LHCN-M2 (cell line): ENCODE measurements at regions not wholly inside any gene's neighbourhood (a gene's known extent, or its start where the extent isn't known, plus 50 kb on each side); places are given as distances from the start of the nearest gene placed in this dataset.

Experiments used
- DNase-seq: peaks from one replicate; pipeline ENCODE4 v3.0.0-alpha.2; 2012; ENCODE audit warnings: low read depth

DNA sequence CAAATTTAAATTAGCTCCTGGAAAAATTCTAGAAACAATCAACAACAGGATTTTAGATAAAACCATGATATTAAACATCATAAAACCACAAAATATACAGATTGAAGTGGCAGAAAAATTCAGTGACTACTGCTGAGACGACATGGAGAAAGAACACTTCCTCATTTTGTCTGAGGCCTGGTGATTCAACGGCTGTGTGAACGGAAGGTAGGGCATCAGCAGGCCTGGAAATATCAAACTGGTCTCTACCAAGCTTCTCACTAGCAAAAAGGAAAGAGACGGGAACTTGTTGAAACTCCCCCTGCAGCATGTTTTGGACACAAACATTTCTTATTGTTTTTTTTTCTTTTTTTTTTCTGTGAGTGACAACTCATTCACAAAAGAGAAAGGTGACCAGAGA lies 58.0 kb upstream of the AHI1 start:
- DNase-seq, result no peak

- no peak for DNase-seq
Observed at GRCh38 chr6:135557582-135557981, 60.0 kb upstream of the AHI1 start.

- DNase-seq, result peak; percentile 20
Observed at GRCh38 chr6:135565605-135566004, 68.1 kb upstream of the AHI1 start.

- DNase-seq, result no peak
Observed at GRCh38 chr6:135566311-135567068, 69.0 kb upstream of the AHI1 start.

DNA sequence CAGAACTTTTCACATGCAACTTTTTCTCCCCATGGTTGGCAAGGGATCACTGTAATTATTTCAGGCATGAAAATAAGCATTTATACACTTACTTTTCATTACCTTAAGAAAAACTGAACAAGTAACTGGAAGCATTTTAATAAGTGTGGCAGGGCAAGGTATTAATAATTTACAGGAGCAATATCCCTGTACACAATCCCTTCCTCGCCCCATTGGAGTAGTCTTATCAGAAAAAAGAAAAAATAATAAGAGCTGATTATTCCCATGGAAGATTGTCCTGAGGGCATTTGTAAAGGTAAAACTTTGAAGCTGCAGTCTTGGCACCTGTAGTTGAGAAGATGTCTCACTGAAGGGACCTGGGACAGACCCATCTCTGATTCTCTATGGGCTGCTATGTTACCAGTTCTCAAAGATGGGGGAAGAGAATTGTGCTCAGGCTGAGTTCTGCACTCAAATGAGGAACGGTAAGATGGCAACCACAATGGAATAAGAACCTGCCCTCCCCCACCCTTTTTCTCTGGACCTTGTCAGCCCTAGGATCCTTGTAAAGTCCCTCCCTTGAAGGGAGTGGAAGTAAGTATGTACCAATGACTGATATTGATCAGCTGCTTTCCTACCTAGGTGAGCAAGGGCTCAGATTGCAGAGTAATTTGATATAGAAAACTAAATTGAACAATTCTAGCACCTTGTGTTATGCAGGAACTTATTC lies 70.0 kb upstream of the AHI1 start:
- DNase-seq, result no peak

DNA sequence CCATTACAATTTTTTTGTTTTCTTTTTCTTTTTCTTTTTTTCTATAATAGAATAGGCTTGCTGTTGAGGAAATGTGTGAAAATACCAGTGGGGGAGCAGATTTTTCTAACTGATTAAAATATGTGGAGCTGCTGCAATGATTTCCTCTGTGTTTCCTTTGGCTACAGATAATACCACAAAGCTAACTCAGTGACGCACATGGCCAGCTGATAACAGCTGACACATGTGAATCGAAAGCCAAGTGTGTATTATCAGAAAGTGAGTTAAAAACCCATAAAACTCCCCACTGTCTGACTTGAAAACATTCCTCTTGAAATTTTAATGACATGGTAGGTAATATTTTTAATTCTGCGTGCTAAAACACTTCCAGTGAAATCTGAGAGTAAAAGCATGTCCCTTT lies 70.8 kb upstream of the AHI1 start:
- peak; percentile 87 for DNase-seq

- DNase-seq, result no peak
Observed at GRCh38 chr6:135572051-135572450, 74.5 kb upstream of the AHI1 start.

DNA sequence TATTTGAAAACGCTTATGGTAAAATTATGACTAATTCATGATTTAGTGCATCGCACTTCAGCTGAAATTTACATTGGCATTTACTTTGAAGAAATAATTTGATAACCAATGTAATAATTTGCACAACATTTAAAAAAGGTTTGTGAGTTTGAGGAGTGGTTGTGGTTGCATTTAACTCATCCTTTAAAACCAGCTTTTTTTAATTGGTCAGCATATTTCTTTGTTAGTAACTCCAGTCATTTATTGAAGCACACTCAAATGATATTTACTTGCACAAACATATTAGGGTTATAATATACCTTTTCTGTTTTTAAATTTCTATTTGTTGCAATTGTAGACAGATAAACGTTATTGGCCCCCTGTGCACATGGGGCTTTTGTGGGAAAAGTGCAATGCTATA lies 78.1 kb upstream of the AHI1 start:
- DNase-seq, result no peak

DNA sequence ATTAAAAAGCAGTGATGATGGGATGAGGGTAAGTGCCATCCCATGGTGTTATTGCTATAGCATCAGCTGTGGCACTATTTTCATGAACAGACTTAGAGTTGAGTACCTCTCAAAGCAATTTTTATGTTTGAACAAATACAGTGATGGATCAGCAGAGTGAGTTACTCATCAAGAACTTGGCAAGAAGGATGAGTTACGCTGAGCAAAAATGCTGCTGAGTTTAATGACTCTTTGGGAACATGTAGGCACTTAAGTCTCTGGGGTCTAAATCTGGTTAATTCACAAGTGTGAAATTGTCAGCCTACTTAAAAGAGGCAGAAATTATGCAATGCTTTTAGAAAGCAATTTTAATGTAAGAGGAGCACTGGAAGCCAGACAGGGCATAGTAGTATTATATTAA lies 78.5 kb upstream of the AHI1 start:
- DNase-seq, result peak; percentile 81

DNA sequence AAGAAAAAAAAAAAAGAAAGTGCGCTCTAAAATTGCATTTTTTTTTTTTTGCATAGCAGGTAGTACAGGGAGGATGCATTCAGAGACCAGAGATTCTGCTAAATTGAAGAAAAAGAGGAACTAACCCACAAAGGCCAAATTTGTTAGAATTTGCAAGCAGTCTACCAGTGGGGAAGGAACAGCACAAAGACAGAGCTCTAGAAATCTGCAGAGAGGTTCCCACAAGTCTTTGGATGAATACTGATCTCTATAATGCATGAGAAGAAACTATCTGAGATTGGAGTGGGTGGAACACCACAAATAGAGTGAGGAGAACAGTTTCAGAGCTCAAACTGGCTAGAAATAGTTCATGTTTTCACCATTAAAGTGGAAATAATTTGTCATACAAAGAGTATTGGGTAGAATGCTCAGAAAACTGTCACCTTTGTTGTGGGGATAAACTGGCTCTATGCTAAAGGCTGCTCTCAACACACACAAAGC lies 79.6 kb upstream of the AHI1 start:
- DNase-seq, result no peak

DNA sequence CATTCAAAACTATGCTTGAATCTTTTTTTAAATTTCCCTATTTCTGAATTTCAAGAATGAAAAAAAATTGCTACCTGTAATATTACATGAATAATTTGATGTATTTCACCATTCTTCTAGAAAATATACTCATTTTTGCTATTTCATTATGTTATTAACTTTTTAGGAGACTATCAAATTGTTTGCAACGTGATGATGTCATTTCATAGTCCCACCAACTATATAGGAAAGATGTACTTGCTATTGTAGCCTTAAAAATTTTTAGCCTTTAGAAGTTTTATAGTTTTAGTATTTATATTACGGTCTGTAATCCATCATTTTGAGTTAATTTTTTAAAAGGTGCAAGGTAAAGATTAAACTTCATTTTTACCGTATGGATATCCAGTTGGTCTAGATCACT lies 81.4 kb upstream of the AHI1 start:
- DNase-seq, result no peak

DNA sequence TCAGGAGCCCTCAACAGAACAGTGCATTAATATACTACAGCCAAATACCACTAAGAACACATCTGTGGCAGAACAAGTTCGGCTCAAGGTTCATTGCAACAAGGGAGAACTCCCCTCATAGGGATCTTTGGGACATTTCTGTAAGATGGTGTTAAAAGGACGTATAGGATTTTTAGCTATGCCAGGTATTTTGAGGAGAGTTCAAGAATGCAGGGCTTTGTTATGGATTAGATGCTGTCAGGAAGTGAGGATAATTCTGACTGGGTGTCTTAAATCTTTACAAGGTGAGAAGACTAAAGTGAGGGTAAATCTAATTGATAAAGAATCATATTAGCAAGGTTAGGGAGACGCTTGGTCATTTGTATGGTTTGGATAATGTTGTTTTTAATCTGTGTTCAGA lies 83.7 kb upstream of the AHI1 start:
- no peak for DNase-seq

GRCh38 chr6:135583256-135583761 lies 85.8 kb upstream of the AHI1 start:
- DNase-seq, result peak; percentile 50

- no peak for DNase-seq
Observed at GRCh38 chr6:135586388-135586787, 88.8 kb upstream of the AHI1 start.

GRCh38 chr6:135586844-135587243 lies 89.3 kb upstream of the AHI1 start:
- no peak for DNase-seq

- peak; percentile 10 for DNase-seq
Observed at GRCh38 chr6:135592276-135592675, 94.7 kb upstream of the AHI1 start.

GRCh38 chr6:135594000-135594399 lies 96.5 kb upstream of the AHI1 start:
- DNase-seq, result no peak

DNA sequence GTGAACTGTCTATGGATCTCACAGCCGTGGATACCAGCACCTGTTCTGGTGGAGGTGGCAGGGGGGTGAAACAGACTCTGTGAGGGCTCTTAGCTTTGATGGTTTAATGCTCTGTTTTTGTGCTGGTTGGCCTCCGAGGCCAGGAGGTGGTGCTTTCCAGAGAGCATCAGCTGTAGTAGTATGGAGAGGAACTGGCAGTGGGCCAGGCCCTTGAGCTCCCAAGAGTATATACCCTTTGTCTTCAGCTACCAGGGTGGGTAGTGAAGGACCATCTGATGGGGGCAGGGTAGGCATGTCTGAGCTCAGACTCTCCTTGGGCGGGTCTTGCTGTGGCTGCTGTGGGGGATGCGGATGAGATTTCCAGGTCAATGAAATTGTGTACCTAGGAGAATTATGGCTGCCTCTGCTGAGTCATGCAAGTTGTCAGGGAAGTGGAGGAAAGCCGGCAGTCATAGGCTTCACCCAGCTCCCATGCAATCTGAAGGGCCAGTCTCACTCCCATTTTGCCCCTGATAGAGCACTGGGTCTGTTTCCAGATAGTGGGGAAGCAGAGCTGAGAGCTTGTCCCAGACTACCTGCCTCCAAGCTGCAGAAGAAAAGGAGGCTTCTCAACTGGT lies 102.7 kb upstream of the AHI1 start:
- no peak for DNase-seq

DNA sequence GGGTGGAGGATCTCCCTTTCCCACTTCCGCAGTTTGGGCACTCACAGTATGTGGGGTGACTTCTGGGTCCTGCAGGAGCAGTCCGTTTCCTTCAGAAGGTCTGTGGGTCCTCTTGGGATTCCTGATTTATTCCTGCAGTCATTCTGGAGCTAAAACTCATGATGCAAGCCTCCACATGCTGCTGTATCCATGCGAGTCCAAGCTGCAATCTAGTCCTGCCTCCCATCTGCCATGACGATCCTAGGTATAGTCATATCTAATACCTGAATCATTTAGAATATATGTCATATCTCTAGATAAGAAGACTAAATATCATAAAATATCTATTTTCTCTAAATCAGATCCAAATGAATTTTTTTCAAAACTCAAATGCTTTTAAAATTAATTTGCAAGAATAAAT lies 103.4 kb upstream of the AHI1 start:
- no peak for DNase-seq

GRCh38 chr6:135601857-135602256 lies 104.3 kb upstream of the AHI1 start:
- no peak for DNase-seq

GRCh38 chr6:135603249-135603648 lies 105.7 kb upstream of the AHI1 start:
- no peak for DNase-seq

DNA sequence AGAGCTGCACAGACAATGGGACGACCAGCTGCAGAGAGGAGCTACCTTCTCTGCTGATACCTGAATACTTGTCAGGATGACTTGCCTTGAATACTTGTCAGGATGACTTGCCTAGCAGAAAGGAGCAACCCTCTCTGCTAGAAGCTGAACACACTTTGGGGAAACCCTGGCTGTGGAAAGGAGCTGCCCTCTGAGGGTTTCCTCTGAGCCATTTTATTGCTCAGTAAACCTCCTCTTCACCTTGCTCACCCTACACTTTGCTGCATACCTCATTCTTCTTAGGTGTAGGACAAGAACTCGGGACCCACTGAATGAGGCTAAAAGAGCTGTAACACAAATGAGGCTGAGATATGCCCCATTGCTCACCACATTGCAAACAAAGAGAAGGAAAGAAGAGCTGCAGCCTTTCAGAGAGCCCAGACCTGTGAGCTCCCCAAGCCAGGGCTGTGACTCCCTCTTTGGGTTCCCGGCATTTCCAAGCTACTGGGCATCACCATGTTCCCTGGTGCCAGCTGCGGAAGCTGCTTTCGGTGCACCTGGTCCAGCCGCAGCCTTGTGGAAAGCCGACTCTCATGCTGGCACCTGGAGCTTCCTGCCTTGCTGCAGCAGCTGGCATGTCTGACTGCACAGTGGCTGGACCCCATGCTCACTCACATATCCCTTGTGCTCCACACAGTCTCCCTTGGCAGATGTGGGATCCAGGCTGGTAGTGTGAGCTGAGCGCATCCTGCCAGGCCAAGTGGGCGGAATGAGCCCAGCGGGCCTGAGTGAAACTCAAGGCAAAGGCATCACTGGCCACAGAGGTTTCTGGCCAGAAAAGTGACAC lies 106.7 kb upstream of the AHI1 start:
- DNase-seq, result no peak
